ENCODE measurements at regions not wholly inside any gene's neighbourhood (a gene's known extent, or its start where the extent isn't known, plus 50 kb on each side); places are given as distances from the start of the nearest gene placed in this dataset.
"Not testable (repeated sequence)": the region's sequence is repeated elsewhere in the genome, so short reads cannot be mapped to it uniquely, and the experiment has no call there.

DNA sequence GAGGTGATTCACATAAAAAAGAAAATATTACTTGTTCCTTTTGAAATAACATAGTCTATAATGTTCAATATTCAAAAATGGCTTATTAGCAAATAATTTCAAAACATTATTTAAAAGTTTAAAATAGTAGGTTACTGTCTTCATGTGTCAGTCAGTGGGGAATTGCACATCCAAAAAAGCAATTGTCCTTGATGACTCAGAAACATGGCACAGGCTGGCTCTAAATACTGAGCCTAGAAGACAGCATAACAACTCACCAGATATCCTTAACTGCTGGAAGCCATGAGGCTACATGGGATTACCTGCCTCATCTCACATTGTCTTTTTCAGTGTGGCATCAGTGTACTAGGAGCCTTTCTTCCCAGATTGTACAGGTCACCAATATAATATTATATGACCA is 439.5 kb upstream of the RGMB start:
- DNase-seq (ENCODE audit: extremely low read depth in 1 of 11, low read depth in 9 of 11, low spot score in 4 of 11), result no peak

DNA sequence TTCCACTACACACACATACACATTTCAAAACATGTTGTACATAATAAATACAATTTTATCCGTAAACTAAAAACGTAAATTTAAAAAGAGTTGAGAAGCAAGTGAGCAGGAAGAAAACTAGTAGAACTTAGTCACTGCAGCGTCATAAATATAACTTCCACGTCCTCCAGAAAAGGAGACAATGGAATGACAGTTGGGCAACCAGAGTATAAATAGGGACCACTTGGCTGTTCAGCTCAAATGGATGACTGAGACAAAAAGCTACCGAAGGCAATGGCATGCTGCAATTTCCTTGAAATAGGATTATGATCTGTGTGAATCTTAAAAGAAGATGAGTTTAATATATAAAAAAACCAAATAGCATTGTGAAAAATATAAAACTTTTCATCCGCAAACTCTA is 438.5 kb upstream of the RGMB start:
- no peak for DNase-seq (ENCODE audit: extremely low read depth in 1 of 11, low read depth in 9 of 11, low spot score in 4 of 11)

DNA sequence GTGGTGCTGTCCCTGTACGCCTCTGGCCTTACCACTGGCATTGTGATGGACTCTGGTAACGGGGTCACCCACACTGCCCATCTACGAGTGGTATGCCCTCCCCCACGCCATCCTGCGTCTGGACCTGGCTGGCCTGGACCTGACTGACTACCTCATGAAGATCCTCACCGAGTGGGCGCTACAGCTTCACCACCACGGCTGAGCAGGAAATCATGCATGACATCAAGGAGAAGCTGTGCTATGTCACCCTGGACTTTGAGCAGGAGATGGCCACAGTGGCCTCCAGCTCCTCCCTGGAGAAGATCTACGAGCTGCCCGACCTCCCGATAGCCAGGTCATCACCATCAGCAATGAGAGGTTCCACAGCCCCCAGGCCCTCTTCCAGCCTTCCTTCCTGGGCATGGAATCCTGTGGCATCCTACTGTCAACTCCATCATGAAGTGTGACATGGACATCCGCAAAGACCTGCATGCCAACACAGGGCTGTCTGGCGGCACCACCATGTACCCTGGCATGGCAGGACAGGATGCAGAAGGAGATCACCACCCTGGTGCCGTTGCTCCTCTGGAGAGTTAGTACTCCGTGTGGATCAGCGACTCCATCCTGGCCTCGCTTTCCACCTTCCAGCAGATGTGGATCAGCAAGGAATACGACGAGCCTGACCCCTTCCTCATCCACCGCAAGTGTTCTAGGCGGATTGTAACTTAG is 434.2 kb upstream of the RGMB start:
- no peak for DNase-seq (ENCODE audit: extremely low read depth in 1 of 11, low read depth in 9 of 11, low spot score in 4 of 11)

DNA sequence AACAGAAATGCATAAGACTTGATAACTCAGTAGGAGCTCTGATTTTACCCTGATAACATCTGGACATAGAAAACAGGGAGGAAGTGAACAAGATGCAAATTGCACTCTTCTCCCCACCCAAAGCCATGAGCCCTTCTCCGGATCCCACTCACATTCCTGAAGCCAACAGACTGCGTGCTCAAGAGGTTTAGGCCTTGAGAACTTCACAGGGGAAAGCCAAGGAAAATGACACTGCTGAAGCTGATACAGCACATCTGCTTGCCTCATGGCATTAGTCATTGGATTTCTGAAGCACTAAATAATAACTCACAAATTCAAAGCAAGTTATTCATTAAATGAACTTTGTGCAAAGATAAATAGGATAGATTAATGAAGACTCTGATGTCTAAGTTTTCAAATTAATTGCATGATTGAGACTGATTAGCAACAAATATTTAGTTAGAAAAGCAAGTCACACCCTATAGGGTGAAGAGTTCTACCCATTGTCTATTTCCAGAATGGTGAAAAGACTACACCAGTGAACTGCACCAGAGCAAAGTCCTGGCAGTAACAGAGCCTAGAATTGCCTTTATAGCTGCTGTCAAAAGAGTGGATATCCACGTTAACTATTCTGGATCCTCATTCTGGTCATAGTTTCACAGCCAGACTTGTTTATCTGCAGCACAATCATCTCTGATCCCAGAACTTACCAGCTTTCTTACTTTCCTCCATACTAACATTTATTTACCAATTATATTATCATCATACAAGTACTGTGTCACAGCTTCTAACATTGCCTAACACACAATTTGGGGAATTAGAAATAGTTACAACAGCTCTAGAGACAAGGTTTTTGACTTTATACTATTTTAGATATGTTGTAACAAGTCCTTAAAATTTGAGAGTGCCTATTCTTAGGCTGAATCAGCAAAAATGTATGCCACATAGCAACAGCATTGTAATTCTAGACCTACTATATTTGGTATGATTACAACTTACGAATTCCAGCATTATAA is 432.1 kb upstream of the RGMB start:
- peak in 4 of 11 donors; percentile 1 to 2 (median 2) for DNase-seq (ENCODE audit: extremely low read depth in 1 of 11, low read depth in 9 of 11, low spot score in 4 of 11)

DNA sequence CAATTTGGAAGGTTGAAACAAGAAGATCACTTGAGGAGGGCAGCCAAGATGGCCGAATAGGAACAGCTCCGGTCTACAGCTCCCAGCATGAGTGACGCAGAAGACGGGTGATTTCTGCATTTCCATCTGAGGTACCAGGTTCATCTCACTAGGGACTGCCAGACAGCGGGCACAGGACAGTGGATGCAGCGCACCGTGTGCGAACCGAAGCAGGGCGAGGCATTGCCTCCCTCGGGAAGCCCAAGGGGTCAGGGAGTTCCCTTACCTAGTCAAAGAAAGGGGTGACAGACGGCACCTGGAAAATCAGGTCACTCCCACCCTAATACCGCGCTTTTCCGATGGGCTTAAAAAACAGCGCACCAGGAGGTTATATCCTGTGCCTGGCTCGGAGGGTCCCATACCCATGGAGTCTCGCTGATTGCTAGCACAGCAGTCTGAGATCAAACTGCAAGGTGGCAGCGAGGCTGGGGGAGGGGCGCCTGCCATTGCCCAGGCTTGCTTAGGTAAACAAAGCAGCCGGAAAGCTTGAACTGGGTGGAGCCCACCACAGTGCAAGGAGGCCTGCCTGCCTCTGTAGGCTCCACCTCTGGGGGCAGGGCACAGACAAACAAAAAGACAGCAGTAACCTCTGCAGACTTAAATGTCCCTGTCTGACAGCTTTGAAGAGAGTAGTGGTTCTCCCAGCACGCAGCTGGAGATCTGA is 430.4 kb upstream of the RGMB start:
- DNase-seq (ENCODE audit: extremely low read depth in 1 of 11, low read depth in 9 of 11, low spot score in 4 of 11), result not testable (repeated sequence)

DNA sequence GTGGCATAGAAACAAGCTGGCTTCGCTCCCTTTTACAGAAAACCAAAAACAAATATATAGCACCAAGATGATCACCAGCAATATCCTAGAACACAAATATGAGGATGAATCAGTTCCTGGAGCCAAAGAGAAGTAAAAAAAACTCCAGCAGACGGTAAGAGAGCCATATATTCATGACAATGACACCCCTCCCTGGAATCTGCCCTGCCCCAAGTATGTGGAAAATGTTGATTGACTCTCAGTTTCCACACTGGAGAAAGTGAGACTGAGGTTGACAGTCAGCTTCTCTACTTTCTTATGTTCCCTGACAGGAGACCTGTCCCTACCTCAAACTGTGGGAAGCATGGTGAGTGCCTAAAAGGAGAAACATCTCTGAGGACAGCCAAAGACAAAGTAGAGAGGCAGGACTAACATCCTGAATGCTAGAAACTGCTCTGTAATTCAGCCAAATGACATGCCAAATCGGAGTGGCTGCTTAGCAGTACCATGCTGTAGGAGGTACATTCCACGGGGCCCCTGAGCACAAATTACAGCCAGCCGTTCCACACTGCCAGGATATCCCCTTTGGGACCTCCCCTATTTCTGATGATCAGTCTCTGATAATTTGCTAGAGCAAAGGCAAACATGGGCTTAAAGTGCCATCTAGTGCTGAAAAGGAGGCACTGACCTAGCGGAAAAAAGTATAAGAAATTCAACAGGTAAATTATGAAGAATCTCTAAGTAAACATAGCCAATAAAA is 424.0 kb upstream of the RGMB start:
- no peak for DNase-seq (ENCODE audit: extremely low read depth in 1 of 11, low read depth in 9 of 11, low spot score in 4 of 11)

DNA sequence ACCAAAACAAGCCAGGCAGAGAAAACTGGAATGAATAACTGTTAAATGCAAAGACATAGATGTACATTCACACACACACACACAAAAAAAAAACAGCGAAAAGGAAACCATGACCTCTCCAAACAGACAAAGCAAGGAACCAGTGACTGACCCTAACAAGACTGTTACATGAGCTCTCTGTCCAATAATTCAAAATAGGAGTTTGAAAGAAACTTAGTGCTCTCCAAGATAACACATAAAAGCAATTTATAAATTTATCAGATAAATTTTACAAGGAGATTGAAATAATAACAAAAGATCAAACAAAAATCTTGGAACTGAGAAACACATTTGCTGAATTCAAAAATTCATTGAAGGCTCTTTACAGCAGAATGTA is 423.5 kb upstream of the RGMB start:
- DNase-seq (ENCODE audit: extremely low read depth in 1 of 11, low read depth in 9 of 11, low spot score in 4 of 11), result no peak

DNA sequence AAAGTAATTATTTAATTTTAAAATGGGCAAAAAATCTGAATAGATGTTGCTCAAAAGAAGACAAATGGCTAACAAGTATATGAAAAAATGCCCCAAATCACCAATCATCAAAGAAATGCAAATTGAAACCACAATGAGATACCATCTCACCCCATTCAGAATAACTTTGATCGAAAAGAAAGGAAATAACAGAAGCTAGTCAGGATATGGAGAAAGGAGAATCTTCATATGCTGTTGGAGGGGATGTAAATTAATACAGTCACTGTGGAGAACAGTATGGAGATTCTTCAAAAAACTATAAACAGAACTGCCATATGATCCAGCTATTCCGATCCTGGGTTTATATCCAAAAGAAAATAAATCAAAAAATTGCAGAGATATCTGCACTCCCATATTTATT is 418.5 kb upstream of the RGMB start:
- DNase-seq (ENCODE audit: extremely low read depth in 1 of 11, low read depth in 9 of 11, low spot score in 4 of 11), result no peak

DNA sequence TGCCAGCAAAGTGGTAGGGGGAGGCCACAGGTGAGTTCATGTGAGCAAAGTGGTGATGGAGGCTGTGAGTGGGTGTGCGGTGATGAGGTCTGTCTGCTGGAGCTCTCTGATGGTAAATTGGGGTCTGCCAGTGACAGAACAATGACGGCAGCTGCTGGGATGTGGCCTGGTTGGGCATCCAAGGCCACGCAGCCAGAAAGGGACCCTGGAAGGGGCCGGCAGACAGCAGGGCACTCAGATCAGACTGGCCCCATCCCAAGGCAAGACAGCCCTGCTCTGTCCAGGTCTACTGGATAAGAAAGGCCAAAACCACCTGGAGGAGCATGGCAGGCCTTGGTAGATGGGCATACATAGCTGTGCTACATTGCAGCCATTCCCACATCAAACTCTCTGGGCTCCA is 412.9 kb upstream of the RGMB start:
- DNase-seq (ENCODE audit: extremely low read depth in 1 of 11, low read depth in 9 of 11, low spot score in 4 of 11), result no peak

DNA sequence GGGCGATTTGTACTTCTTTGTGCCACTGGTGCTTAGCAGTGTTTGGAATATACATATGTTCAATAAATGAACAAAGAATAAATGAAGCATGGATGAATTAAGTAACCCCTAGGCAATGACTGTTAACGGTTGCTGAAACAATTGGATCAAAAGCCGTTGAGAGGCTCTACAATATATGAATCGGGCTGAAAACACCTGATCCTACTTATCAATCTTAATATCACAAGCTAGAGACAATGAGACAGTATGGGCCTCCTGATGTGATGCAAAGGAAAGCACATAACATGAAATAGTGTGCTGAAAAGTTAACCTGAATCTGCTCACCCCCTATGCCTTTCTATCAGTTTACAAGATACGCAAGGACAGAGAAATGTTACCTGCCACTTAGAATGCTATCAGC is 410.3 kb upstream of the RGMB start:
- no peak for DNase-seq (ENCODE audit: extremely low read depth in 1 of 11, low read depth in 9 of 11, low spot score in 4 of 11)

DNA sequence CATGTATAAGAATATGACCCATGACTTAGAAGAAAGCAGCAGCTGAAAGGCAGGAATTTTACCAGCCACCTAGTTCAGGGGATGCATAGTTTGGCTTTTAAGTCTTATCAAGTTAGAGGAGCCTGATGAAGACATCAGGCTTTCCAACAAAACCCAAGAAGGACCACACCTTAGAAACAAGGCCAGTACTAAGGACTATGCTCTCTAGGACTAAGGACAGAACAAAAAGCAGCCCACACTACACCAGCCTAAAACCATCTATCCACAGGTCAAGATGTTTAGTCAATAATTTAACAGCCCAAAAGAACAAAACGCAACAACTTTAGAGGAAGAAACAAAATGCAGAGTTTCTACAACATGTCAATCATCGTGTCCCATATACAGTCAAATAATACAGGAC is 408.9 kb upstream of the RGMB start:
- no peak for DNase-seq (ENCODE audit: extremely low read depth in 1 of 11, low read depth in 9 of 11, low spot score in 4 of 11)

DNA sequence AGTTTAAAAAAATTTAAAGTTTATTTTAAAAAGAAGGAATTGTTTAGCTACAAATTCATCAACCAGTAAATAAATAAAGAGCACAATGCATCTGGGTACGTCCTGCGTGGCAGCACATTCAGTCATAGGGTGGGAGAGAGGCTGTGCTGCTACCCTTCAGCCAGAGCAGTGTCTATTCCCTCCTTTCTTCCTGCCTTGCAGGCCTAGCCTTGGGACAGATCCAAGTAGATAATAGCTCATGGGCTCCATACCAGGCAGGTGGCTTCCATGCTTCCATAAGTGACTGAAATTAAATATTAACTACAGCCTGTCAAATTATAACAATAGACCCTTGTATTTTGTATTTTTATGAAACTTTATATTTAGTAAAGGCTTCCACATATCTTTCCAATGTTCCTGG is 408.3 kb upstream of the RGMB start:
- no peak for DNase-seq (ENCODE audit: extremely low read depth in 1 of 11, low read depth in 9 of 11, low spot score in 4 of 11)

DNA sequence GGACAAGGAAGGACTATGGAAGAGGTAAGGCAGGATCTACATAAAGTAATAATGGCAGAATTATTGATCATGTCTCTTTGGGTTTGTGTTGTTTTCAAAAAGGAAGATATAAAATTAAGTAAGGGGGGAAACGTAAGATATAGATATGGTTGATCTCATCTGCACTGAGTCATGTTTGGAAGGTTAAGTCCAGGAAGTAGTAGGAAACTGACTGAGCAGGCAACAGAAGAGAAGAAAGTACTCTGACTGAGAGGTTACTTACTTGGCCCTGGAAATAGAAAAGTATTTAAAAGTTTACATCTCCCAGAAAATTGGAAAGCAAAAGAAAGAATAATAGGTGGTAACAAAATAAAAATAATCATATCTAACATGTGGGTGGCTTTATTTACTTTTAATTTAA is 405.3 kb upstream of the RGMB start:
- no peak for DNase-seq (ENCODE audit: extremely low read depth in 1 of 11, low read depth in 9 of 11, low spot score in 4 of 11)

DNA sequence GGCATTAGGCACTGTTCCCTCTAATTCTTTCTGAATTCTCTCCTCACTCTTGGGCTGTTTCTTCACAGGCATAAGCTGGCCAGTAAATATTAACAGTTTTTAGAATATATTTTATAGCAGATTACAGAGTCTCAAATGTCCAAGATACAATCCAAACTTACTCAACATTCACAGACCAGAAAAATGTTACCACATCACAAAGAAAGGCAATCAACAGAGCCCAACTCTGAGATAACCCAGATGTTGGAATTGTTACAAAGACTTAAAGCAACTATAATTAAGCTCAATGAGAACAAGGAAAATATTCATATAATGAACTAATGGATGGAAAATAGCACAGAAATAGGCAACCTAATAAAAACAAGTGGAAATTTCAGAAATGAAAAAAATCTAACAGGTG is 401.1 kb upstream of the RGMB start:
- DNase-seq (ENCODE audit: extremely low read depth in 1 of 11, low read depth in 9 of 11, low spot score in 4 of 11), result no peak

DNA sequence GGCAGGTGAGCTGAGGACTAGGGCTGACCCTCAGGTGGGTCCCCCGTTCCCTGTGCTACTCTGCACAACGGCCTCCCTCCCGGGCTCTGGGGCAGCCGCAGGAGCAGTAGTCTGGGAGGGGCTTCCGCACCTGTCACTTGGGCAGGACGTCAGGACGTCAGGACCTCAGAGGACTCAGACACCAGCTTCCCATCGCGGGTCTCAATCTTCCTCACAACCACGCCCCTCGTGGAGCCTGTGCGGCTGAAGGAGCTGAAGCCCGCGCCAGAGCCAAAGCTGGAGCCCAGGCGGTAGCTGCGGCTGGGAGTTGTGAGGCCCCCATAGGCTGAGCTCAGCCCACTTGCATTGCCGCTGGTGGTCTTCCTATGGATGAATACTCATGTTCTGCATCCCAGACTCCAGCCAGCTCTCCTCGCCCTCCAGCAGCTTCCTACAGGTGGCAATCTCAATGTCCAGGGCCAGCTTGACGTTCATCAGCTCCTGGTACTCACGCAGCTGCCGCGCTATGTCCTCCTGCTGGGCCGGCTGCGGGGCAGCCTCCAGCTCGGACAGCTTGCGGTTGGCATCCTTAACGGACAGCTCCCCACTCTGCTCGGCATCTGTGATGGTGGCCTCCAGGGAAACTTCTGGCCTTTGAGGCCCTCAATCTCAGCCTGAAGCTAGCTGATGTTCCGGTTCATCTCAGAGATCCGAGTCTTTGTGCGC is 381.4 kb upstream of the RGMB start:
- no peak for DNase-seq (ENCODE audit: extremely low read depth in 1 of 11, low read depth in 9 of 11, low spot score in 4 of 11)

DNA sequence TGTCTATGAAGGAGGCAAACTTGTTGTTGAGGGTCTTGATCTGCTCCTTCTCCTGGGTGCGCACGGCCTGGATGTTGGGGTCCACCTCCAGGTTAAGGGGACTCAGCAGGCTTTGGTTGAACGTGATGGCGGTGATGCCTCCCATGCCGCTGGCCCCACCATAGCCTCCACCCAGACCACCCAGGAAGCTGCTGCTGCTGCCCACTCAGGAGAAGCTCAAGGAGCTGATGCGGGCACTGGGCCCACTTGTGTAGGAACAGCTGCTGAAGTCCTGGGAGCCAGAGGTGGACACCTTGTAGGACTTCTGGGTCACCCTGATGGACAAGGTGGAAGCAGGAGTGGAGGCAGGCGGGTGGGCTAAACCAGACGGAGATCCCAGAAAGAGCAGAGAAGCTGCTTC is 380.3 kb upstream of the RGMB start:
- not testable (repeated sequence) for DNase-seq (ENCODE audit: extremely low read depth in 1 of 11, low read depth in 9 of 11, low spot score in 4 of 11)

DNA sequence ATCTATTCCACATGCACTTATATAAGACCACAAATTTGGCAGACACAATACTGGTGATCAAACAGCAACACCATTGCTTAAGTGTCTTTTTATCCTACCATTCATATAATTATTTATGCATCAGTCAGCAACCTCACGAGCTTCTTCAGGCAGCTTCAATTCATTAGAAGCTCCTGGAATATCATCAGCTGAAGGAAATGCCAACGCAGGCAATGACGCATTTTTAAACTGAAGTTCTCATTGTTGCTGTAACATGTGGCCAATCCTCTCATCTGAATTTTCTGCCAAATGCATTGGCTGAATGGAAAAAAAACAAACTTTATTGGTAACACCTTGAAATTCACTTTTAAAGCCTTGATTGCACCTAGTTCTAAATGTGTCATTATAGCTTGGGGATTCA is 376.4 kb upstream of the RGMB start:
- no peak for DNase-seq (ENCODE audit: extremely low read depth in 1 of 11, low read depth in 9 of 11, low spot score in 4 of 11)

DNA sequence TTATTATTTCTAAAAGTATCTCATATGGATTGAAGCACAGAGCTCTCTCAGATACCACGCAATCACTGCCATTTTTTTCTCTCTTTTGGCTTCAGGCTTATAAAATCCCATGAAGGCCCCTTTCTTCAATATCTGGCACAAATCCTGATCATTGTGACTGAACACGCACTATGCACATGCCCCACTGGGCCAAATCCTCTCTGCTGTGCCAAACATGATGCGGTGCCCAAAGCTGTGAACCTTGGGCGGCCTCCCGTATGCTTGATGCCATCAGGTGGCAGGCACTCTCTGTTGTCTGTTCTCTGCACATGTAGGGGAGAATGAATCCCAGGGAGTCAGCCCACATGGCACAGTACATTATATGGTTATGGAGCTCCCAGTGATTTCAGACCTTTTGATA is 375.0 kb upstream of the RGMB start:
- DNase-seq (ENCODE audit: extremely low read depth in 1 of 11, low read depth in 9 of 11, low spot score in 4 of 11), result no peak

DNA sequence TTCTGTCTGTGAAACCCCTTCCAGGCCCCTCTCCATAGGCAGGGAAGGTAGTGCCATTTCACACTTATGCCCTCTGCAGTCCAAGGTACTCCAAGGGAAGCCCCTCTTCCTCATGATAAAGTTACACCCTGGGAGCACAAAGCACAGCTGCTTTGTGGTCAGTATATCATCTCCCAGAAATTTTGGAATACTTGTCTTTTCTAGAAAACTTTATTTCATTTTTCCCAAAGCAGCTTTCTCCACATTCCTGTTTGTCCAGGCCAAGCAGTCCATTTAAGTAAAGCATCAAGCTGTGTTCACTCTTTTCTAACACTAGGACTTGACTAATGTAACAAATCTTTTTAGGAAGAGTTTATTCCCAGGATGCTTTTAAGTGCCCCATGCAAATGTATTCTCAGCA is 371.8 kb upstream of the RGMB start:
- no peak for DNase-seq (ENCODE audit: extremely low read depth in 1 of 11, low read depth in 9 of 11, low spot score in 4 of 11)
